AG04449 (cell line): ENCODE measurements at regions not wholly inside any gene's neighbourhood (a gene's known extent, or its start where the extent isn't known, plus 50 kb on each side); places are given as distances from the start of the nearest gene placed in this dataset.

Experiments
- CTCF ChIA-PET: fragments of 350-600 bp; formaldehyde crosslinking; extraction: SDS; loops from one replicate; lab custom pipeline; 2021; ENCODE audit warnings: antibody characterized with exemption; lab: Yijun Ruan, JAX
- POLR2A ChIA-PET: fragments of 400-600, 350-600 bp; formaldehyde crosslinking; extraction: SDS; loops from one replicate; lab custom pipeline; 2020; ENCODE audit warnings: antibody characterized with exemption, inconsistent platforms; lab: Yijun Ruan, JAX
- DNase-seq: peaks from one replicate; pipeline ENCODE4 v3.0.0-alpha.2; 2010; ENCODE audit warnings: low read depth, low spot score
- H3K4me3 ChIP-seq: 2 replicates; pipeline ENCODE4 v1.5.1; 2011; ENCODE audit warnings: low read depth, mild to moderate bottlenecking, control low read depth, low read length
- TF ChIP-seq, protein P1 (sequence below): IDR thresholded peaks from one replicate; pipeline ENCODE4 v1.5.1; 2011; ENCODE audit warnings: mild to moderate bottlenecking, moderate library complexity, low read length, control low read depth, inconsistent platforms; ENCODE audit not compliant: insufficient read depth; ENCODE audit errors: missing control alignments

- ChIA-PET POLR2A (no interaction called here), CTCF (interaction anchor here (1.0 to 1.6 kb wide), 5 partner anchors 11 to 1000 kb away, joined by 3 read pairs; no protein-coding TSS in a partner anchor)
- TF ChIP-seq, protein P1, sequence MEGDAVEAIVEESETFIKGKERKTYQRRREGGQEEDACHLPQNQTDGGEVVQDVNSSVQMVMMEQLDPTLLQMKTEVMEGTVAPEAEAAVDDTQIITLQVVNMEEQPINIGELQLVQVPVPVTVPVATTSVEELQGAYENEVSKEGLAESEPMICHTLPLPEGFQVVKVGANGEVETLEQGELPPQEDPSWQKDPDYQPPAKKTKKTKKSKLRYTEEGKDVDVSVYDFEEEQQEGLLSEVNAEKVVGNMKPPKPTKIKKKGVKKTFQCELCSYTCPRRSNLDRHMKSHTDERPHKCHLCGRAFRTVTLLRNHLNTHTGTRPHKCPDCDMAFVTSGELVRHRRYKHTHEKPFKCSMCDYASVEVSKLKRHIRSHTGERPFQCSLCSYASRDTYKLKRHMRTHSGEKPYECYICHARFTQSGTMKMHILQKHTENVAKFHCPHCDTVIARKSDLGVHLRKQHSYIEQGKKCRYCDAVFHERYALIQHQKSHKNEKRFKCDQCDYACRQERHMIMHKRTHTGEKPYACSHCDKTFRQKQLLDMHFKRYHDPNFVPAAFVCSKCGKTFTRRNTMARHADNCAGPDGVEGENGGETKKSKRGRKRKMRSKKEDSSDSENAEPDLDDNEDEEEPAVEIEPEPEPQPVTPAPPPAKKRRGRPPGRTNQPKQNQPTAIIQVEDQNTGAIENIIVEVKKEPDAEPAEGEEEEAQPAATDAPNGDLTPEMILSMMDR = peak; percentile 42
- no peak for DNase-seq
- H3K4me3 ChIP-seq = no peak overlapping the region
Measured at GRCh38 chr11:91248199-91248807, 976.3 kb upstream of the FAT3 start.

DNA sequence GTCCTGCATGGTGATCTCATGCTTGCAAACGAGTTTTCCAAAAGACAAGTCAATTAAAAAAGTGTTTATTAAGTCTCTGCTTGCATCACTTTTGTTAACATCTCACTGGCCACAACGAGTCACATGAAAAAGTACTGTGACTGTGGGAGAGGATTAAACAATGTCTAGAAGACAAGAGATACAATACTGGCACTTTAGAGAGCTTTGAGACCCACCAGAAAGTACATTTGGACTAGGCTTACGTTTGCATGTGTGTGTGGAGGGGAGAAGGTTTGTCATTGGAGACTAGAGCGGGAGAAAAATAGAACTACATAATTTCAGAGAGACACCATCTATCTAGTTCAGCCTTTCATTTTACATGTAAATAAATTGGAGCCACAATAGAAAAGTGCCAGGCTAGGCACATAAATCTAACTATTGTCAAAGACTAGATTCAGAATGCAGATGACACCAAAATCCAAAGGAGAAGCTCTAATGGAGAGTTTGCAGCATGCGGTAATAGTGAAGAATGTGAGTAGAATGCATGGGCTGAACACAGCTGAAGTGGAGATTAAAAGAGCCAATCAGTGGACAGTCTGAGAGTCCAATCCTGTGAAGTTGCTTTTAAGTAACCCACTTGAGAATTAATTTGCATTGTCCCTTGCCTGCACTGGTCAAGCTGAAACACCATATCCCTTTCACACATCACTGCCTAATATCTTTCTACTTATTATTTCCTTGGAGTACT is 977.4 kb upstream of the FAT3 start:
- ChIA-PET CTCF (interaction anchor here (0.7 to 1.6 kb wide), 5 partner anchors 12 to 999 kb away, joined by 3 read pairs; no protein-coding TSS in a partner anchor), POLR2A (interaction anchor here (0.5 kb wide), 1 partner anchor 423 kb away, joined by 3 read pairs; no protein-coding TSS in a partner anchor)
- TF ChIP-seq, protein P1 = no peak
- H3K4me3 ChIP-seq = no peak overlapping the region
- no peak for DNase-seq

DNA sequence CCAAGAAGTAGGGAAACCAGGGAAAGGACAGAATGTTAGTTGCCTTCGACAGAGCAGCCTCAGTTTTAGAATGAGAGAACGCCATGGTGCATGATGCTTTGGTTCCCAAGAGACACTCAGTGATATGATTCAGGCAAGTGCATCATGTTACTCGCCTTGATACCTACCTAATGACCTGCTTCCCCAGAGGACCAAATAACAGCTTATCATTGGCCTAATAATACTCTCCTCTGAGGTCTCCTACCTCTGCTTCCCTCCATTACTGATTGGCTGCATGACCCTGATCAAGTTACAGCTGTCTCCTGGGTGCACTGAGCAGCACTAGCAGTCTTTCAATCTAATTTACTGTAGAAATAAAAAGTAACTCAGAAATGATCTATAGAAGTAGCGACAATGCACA is 979.7 kb upstream of the FAT3 start:
- TF ChIP-seq, protein P1 = no peak
- POLR2A ChIA-PET = no interaction called here
- H3K4me3 ChIP-seq = no peak overlapping the region
- CTCF ChIA-PET = no interaction called here
- DNase-seq = no peak

DNA sequence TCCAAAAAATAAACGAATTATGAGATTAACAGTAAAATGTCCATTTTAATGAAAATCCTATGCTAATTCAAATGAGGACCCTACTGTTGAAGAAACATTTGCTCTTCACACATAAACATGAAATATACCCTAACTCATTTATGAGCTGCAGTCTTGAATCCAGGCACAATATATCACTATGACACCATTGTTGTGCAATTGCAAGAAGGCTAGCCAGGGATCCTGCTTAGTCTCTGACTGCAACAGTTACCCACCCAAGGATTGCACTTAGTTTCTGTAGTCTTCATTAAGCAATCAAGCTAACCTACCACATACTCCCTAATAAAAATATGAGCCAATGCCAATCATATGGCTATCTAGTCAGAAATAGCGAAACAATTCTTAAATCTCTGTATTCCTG is 981.0 kb upstream of the FAT3 start:
- POLR2A ChIA-PET = no interaction called here
- TF ChIP-seq, protein P1 = no peak
- CTCF ChIA-PET = no interaction called here
- H3K4me3 ChIP-seq = no peak overlapping the region
- DNase-seq = no peak

- CTCF ChIA-PET = no interaction called here
- TF ChIP-seq, protein P1 = no peak
- no peak overlapping the region for H3K4me3 ChIP-seq
- DNase-seq = no peak
- POLR2A ChIA-PET = no interaction called here
Measured at GRCh38 chr11:91243051-91243450, 981.6 kb upstream of the FAT3 start.

DNA sequence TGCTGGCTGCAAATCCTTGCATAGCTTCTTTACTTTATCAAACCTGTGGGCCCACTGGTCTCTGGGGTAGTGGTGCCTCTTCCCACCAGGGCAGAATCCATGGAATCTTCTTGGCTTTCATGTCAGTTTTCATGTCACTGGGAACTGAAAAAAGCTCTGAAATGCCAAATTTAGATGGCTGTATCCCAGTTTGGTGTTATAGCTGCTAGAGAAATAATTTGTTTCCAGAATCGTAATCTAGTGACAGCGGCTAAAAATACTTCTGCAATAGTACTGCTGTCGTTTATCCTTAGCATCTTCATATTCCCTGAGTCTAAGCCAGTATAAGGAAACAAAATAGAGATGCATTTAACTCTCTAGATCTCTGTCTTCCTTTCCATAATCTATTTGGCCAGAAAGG is 983.4 kb upstream of the FAT3 start:
- H3K4me3 ChIP-seq = no peak overlapping the region
- no peak for DNase-seq
- TF ChIP-seq, protein P1 = no peak
- ChIA-PET CTCF (no interaction called here), POLR2A (no interaction called here)
